Naive thymus-derived CD4-positive, alpha-beta T cell (primary cell): ENCODE measurements at regions not wholly inside any gene's neighbourhood (a gene's known extent, or its start where the extent isn't known, plus 50 kb on each side); places are given as distances from the start of the nearest gene placed in this dataset.

ENCODE experiments used
- ATAC-seq: fragments of 150-1000 bp; cut with Tn5 transposase; 2 replicates; pipeline ENCODE4 v1.10.0; 2021; ENCODE audit warnings: mild to moderate bottlenecking, moderate library complexity
- CTCF ChIA-PET: fragments of 350-600 bp; sonication (Branson Sonifier 250); formaldehyde crosslinking; loops from one replicate; lab custom pipeline; 2021; ENCODE audit warnings: antibody characterized with exemption; lab: Charles Lee
- POLR2A ChIA-PET: fragments of 350-600 bp; sonication (Branson Sonifier 250); formaldehyde crosslinking; loops from one replicate; lab custom pipeline; 2021; ENCODE audit warnings: antibody characterized with exemption, inconsistent platforms; lab: Charles Lee
- DNase-seq, 9 donors: peaks; one replicate each; pipeline versions ENCODE4 v3.0.0 to v3.0.0-alpha.2; 2020 to 2022; ENCODE audit warnings: mixed read lengths in 1 of 9
- H3K27ac ChIP-seq: one replicate; pipeline ENCODE4 v1.7.0; 2013; ENCODE audit warnings: mild to moderate bottlenecking, low read depth, low read length, moderate library complexity
- H3K27me3 ChIP-seq, 2 donors: one replicate each; pipeline ENCODE4 v1.7.0; 2013; ENCODE audit warnings: low read length in 2 of 2, mild to moderate bottlenecking in 2 of 2, moderate library complexity in 2 of 2; ENCODE audit not compliant: control insufficient read depth in 2 of 2, insufficient read depth in 2 of 2
- H3K36me3 ChIP-seq, 3 experiments: 1 replicate in 2 of 3; 2 replicates in 1 of 3; pipeline ENCODE4 v1.7.0; 2013; ENCODE audit warnings: low read length in 3 of 3, mild to moderate bottlenecking in 3 of 3, moderate library complexity in 1 of 3; ENCODE audit not compliant: insufficient read depth in 3 of 3, control insufficient read depth in 2 of 3
- H3K4me1 ChIP-seq, 2 donors: one replicate each; pipeline ENCODE4 v1.7.0; 2013; ENCODE audit warnings: low read length in 2 of 2, mild to moderate bottlenecking in 2 of 2, moderate library complexity in 1 of 2; ENCODE audit not compliant: control insufficient read depth in 2 of 2, insufficient read depth in 2 of 2
- H3K4me3 ChIP-seq: 2 replicates; pipeline ENCODE4 v1.7.0; 2013; ENCODE audit warnings: mild to moderate bottlenecking, low read length
- H3K9me3 ChIP-seq, 3 experiments: 1 replicate in 2 of 3; 2 replicates in 1 of 3; pipeline ENCODE4 v1.7.0; 2013; ENCODE audit warnings: low read length in 3 of 3; ENCODE audit not compliant: control insufficient read depth in 2 of 3
- H3K27ac Mint-ChIP-seq, 9 donors: one replicate each; pipeline ENCODE4 v1.8.0; 2020 to 2022; ENCODE audit warnings: mixed read lengths in 9 of 9, mild to moderate bottlenecking in 8 of 9, moderate library complexity in 5 of 9, inconsistent platforms in 2 of 9
- H3K27me3 Mint-ChIP-seq, 5 donors: one replicate each; pipeline ENCODE4 v1.8.0; 2021 to 2022; ENCODE audit warnings: mixed read lengths in 5 of 5, mild to moderate bottlenecking in 1 of 5
- H3K36me3 Mint-ChIP-seq, 5 donors: one replicate each; pipeline ENCODE4 v1.8.0; 2020 to 2022; ENCODE audit warnings: mixed read lengths in 5 of 5, mild to moderate bottlenecking in 3 of 5, inconsistent platforms in 1 of 5
- H3K4me1 Mint-ChIP-seq, 7 donors: one replicate each; pipeline ENCODE4 v1.8.0; 2020 to 2022; ENCODE audit warnings: mixed read lengths in 7 of 7, mild to moderate bottlenecking in 3 of 7, inconsistent platforms in 1 of 7
- H3K4me3 Mint-ChIP-seq, 10 donors: one replicate each; pipeline ENCODE4 v1.8.0; 2020 to 2022; ENCODE audit warnings: mild to moderate bottlenecking in 10 of 10, mixed read lengths in 10 of 10, moderate library complexity in 6 of 10, inconsistent platforms in 2 of 10
- H3K9me3 Mint-ChIP-seq, 11 donors: one replicate each; pipeline ENCODE4 v1.8.0; 2020 to 2022; ENCODE audit warnings: mixed read lengths in 11 of 11, mild to moderate bottlenecking in 4 of 11, inconsistent platforms in 1 of 11, moderate library complexity in 1 of 11
- intact Hi-C, 2 donors: fragments of 100-400 bp; cut with micrococcal nuclease; formaldehyde crosslinking; loops; one replicate each; pipeline ENCODE4 v1.15.1; 2023

GRCh38 chr3:67863869-67864268 is 209.5 kb upstream of the SUCLG2 start:
- DNase-seq (no peak), ATAC-seq (no peak)
- Histone ChIP-seq H3K4me3 (no peak overlapping the region), H3K27ac (no peak overlapping the region), H3K9me3 (no peaks in the 10 kb centered on the region), H3K4me1 (peaks cover 0 to 2% of the 10 kb centered on the region in 2 donors), H3K36me3 (no peaks in the 10 kb centered on the region), H3K27me3 (no peaks in the 10 kb centered on the region)
- H3K4me1 Mint-ChIP-seq: peaks cover 0 to 8% (median 3%) of the 10 kb centered on the region in 7 donors
- H3K4me3 Mint-ChIP-seq: no peak overlapping the region
- CTCF ChIA-PET: no interaction called here
- intact Hi-C loops: no loop called here
- no peak overlapping the region for H3K27ac Mint-ChIP-seq
- POLR2A ChIA-PET: no interaction called here
- peaks cover 0 to 13% (median 3%) of the 10 kb centered on the region in 11 donors for H3K9me3 Mint-ChIP-seq
- H3K27me3 Mint-ChIP-seq: no peaks in the 10 kb centered on the region
- H3K36me3 Mint-ChIP-seq: peaks cover 0 to 11% (median 8%) of the 10 kb centered on the region in 5 donors

DNA sequence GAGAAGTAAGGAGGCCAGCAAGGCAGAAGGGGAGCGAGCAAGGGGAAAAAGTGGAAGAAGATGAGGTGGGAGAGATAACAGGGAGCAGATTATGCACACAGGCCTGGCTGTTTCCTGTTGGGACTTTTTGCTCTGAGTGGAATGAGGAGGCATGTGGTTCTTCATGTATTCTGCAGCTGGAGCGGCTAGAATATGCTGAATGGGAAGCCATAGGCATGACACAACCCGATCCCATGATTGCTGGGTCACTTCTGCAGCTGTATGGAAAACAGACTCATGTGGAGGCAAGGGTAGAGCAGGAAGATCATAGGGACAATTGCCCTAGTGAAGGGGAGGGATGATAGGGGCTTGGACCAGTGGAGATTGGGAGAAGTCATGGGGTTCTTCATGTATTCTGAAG is 206.0 kb upstream of the SUCLG2 start:
- Histone ChIP-seq H3K9me3 (no peaks in the 10 kb centered on the region), H3K4me1 (peaks cover 0 to 11% of the 10 kb centered on the region in 2 donors), H3K36me3 (no peaks in the 10 kb centered on the region), H3K27me3 (no peaks in the 10 kb centered on the region), H3K27ac (no peak overlapping the region), H3K4me3 (no peak overlapping the region)
- DNase-seq: no peak
- ChIA-PET POLR2A (no interaction called here), CTCF (no interaction called here)
- Mint-ChIP-seq H3K9me3 (peaks cover 0 to 8% (median 0%) of the 10 kb centered on the region in 11 donors), H3K4me3 (no peak overlapping the region), H3K27me3 (no peaks in the 10 kb centered on the region), H3K4me1 (peaks cover 0 to 19% (median 12%) of the 10 kb centered on the region in 7 donors), H3K36me3 (peaks cover 0 to 3% (median 0%) of the 10 kb centered on the region in 5 donors), H3K27ac (no peak overlapping the region)
- ATAC-seq: no peak
- intact Hi-C loops: no loop called here

DNA sequence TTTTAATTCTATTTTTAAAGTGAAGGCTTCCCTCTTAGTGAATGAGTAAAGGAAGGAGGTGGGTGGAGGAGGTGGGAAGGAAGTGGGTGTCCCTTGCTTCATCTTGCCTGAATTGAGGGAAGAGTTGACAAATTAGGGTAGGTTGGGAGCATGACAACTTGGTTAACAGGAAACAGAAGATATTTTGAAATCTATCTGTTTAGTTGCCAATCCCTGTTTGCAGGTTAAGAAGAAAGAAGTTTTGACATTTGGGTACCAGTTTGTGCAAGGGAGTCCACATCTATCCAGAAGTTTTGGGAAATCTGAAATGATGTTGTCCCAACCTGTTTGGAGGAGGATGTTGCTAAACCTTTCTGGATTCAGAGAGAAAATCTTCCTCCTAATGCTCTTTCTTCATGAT is 204.1 kb upstream of the SUCLG2 start:
- H3K27ac Mint-ChIP-seq: peak overlapping the region in 1 of 9 donors; percentile 60
- no peak overlapping the region for H3K27ac ChIP-seq
- no peak overlapping the region for H3K4me3 ChIP-seq

DNA sequence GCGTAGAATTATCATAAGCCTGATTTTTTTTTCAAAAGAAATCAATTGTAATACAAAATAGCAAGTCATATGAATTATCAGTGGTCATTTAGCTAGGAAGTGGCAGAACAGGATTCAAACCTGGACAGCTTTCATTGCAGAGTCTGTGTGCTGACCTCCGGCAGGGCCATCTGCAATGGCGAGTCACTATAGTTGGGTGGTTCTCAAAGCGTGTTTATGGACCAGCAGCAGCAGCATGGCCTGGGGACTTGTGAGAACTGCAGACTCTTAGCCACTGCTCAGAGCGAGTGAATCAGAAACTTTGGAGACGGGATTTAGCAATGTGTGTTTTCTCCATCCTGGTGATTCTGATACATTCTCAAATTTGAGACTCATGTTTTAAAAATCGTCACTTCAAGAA is 202.3 kb upstream of the SUCLG2 start:
- no peaks in the 10 kb centered on the region for H3K36me3 ChIP-seq
- H3K36me3 Mint-ChIP-seq: peaks cover 0 to 4% (median under 1%) of the 10 kb centered on the region in 5 donors
- no peaks in the 10 kb centered on the region for H3K9me3 ChIP-seq
- DNase-seq: no peak
- H3K27me3 Mint-ChIP-seq: no peaks in the 10 kb centered on the region
- H3K9me3 Mint-ChIP-seq: peaks cover 0 to 8% (median 2%) of the 10 kb centered on the region in 11 donors
- H3K27me3 ChIP-seq: no peaks in the 10 kb centered on the region
- ChIA-PET CTCF (no interaction called here), POLR2A (interaction anchor here (0.6 kb wide), 1 partner anchor 89 kb away, joined by 3 read pairs; no protein-coding TSS in a partner anchor)
- no peak overlapping the region for H3K4me3 Mint-ChIP-seq
- H3K4me1 Mint-ChIP-seq: peaks cover 0 to 19% (median 12%) of the 10 kb centered on the region in 7 donors
- no peak overlapping the region for H3K4me3 ChIP-seq
- intact Hi-C loops: no loop called here
- ATAC-seq: no peak
- H3K27ac Mint-ChIP-seq: no peak overlapping the region
- no peak overlapping the region for H3K27ac ChIP-seq
- H3K4me1 ChIP-seq: peaks cover 0 to 11% of the 10 kb centered on the region in 2 donors

More for the DNA sequence above, 204.1 kb upstream of the SUCLG2 start:
- H3K4me1 Mint-ChIP-seq: peaks cover 0 to 19% (median 12%) of the 10 kb centered on the region in 7 donors
- H3K9me3 Mint-ChIP-seq: peaks cover 0 to 8% (median 0%) of the 10 kb centered on the region in 11 donors
- peak overlapping the region in 2 of 10 donors; percentile 16 to 31 for H3K4me3 Mint-ChIP-seq
- Histone ChIP-seq H3K4me1 (peaks cover 0 to 11% of the 10 kb centered on the region in 2 donors), H3K27me3 (no peaks in the 10 kb centered on the region), H3K36me3 (no peaks in the 10 kb centered on the region), H3K9me3 (no peaks in the 10 kb centered on the region)
- intact Hi-C loops: no loop called here
- no peaks in the 10 kb centered on the region for H3K27me3 Mint-ChIP-seq
- no peak for DNase-seq
- H3K36me3 Mint-ChIP-seq: peaks cover 0 to 4% (median 0%) of the 10 kb centered on the region in 5 donors
- CTCF ChIA-PET: no interaction called here
- ATAC-seq: no peak
- POLR2A ChIA-PET: no interaction called here

DNA sequence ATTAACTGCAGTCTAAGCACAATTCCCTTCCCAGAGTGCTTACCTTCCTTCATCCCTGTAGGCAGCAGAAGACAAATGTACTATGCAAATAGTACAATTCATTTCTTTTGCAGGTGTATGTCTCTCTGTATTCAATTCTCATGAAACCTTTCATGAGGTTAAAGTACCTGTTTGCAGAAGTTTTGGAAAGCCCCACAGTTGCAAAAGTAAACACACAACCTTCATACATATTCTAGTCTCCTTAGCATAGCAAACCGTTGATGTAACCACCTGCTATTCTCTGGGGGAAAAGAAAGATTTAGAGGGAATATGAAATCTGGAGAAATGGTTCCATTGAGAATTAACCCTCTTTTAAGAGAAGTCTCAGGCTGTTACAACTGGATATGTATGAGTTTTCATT is 200.3 kb upstream of the SUCLG2 start:
- Mint-ChIP-seq H3K36me3 (peaks cover 0 to 5% (median 3%) of the 10 kb centered on the region in 5 donors), H3K4me1 (peaks cover 0 to 18% (median 12%) of the 10 kb centered on the region in 7 donors), H3K4me3 (no peak overlapping the region), H3K9me3 (peaks cover 0 to 4% (median 0%) of the 10 kb centered on the region in 11 donors), H3K27me3 (no peaks in the 10 kb centered on the region), H3K27ac (no peak overlapping the region)
- ATAC-seq (no peak), DNase-seq (no peak)
- H3K4me1 ChIP-seq: peaks cover 0 to 11% of the 10 kb centered on the region in 2 donors
- no peaks in the 10 kb centered on the region for H3K36me3 ChIP-seq
- no peaks in the 10 kb centered on the region for H3K9me3 ChIP-seq
- no peak overlapping the region for H3K4me3 ChIP-seq
- intact Hi-C loops: no loop called here
- no peaks in the 10 kb centered on the region for H3K27me3 ChIP-seq
- POLR2A ChIA-PET: no interaction called here
- H3K27ac ChIP-seq: no peak overlapping the region
- CTCF ChIA-PET: no interaction called here

GRCh38 chr3:67853520-67853919 is 199.1 kb upstream of the SUCLG2 start:
- H3K27me3 Mint-ChIP-seq: no peaks in the 10 kb centered on the region
- POLR2A ChIA-PET: no interaction called here

GRCh38 chr3:67848299-67848698 is 193.9 kb upstream of the SUCLG2 start:
- H3K27ac Mint-ChIP-seq: no peak overlapping the region
- H3K9me3 ChIP-seq: no peaks in the 10 kb centered on the region
- H3K4me3 ChIP-seq: no peak overlapping the region
- POLR2A ChIA-PET: interaction anchor here (0.7 kb wide), 1 partner anchor 180 kb away, joined by 3 read pairs; no protein-coding TSS in a partner anchor
- DNase-seq: no peak
- H3K27me3 ChIP-seq: no peaks in the 10 kb centered on the region
- CTCF ChIA-PET: no interaction called here
- no peaks in the 10 kb centered on the region for H3K27me3 Mint-ChIP-seq
- H3K36me3 ChIP-seq: no peaks in the 10 kb centered on the region
- no peak for ATAC-seq
- H3K36me3 Mint-ChIP-seq: peaks cover 0 to 5% (median 0%) of the 10 kb centered on the region in 5 donors
- H3K4me1 Mint-ChIP-seq: no peaks in the 10 kb centered on the region
- peaks cover 0 to 2% (median 0%) of the 10 kb centered on the region in 11 donors for H3K9me3 Mint-ChIP-seq
- H3K27ac ChIP-seq: no peak overlapping the region
- no peaks in the 10 kb centered on the region for H3K4me1 ChIP-seq
- no peak overlapping the region for H3K4me3 Mint-ChIP-seq
- intact Hi-C loops: no loop called here

More at GRCh38 chr3:67853520-67853919, 199.1 kb upstream of the SUCLG2 start:
- H3K36me3 Mint-ChIP-seq: peaks cover 0 to 5% (median 3%) of the 10 kb centered on the region in 5 donors
- no peaks in the 10 kb centered on the region for H3K27me3 ChIP-seq
- peaks cover 0 to 2% (median 0%) of the 10 kb centered on the region in 11 donors for H3K9me3 Mint-ChIP-seq
- H3K27ac ChIP-seq: no peak overlapping the region
- no peak overlapping the region for H3K4me3 Mint-ChIP-seq
- CTCF ChIA-PET: interaction anchor here (1.3 kb wide), 1 partner anchor 34 kb away, joined by 3 read pairs; no protein-coding TSS in a partner anchor
- intact Hi-C loops: no loop called here
- ATAC-seq (no peak), DNase-seq (no peak)
- no peaks in the 10 kb centered on the region for H3K9me3 ChIP-seq
- no peaks in the 10 kb centered on the region for H3K36me3 ChIP-seq
- no peak overlapping the region for H3K4me3 ChIP-seq
- H3K27ac Mint-ChIP-seq: no peak overlapping the region
- peaks cover 0 to 5% of the 10 kb centered on the region in 2 donors for H3K4me1 ChIP-seq
- peaks cover 0 to 8% (median 5%) of the 10 kb centered on the region in 7 donors for H3K4me1 Mint-ChIP-seq
